ENCODE measurements at regions not wholly inside any gene's neighbourhood (a gene's known extent, or its start where the extent isn't known, plus 50 kb on each side); places are given as distances from the start of the nearest gene placed in this dataset.

- H3K9me3 ChIP-seq, result no peaks in the 10 kb centered on the region
- H4K20me1 ChIP-seq, result no peaks in the 10 kb centered on the region
- no peaks in the 10 kb centered on the region for H3K4me1 ChIP-seq
- no peak overlapping the region for H3K27ac ChIP-seq
- no peak overlapping the region for H3K4me3 ChIP-seq
- no peak overlapping the region for H3K4me2 ChIP-seq
- no peak overlapping the region for H3K9ac ChIP-seq
- no peak for TF ChIP-seq Cebpa-rat (IDR thresholded peaks at IDR 0.05)
- H3K27me3 ChIP-seq, result no peaks in the 10 kb centered on the region
- no peaks in the 10 kb centered on the region for H3K36me3 ChIP-seq
These were observed 112.3 kb upstream of the BANK1 start for GRCh38 chr4:101678180-101678579.

GRCh38 chr4:101670897-101671296 is 119.6 kb upstream of the BANK1 start:
- Histone ChIP-seq H3K4me2 (no peak overlapping the region), H3K27me3 (no peaks in the 10 kb centered on the region), H3K4me1 (no peaks in the 10 kb centered on the region), H3K36me3 (no peaks in the 10 kb centered on the region), H3K4me3 (no peak overlapping the region), H3K9ac (no peak overlapping the region), H3K27ac (no peak overlapping the region), H4K20me1 (no peaks in the 10 kb centered on the region), H3K9me3 (no peaks in the 10 kb centered on the region)
- no peak for TF ChIP-seq Cebpa-rat (IDR thresholded peaks at IDR 0.05)

- Histone ChIP-seq H3K4me3 (no peak overlapping the region), H4K20me1 (no peaks in the 10 kb centered on the region), H3K9ac (no peak overlapping the region), H3K27ac (no peak overlapping the region), H3K36me3 (no peaks in the 10 kb centered on the region), H3K4me2 (no peak overlapping the region), H3K4me1 (no peaks in the 10 kb centered on the region), H3K9me3 (no peaks in the 10 kb centered on the region), H3K27me3 (no peaks in the 10 kb centered on the region)
- TF ChIP-seq Cebpa-rat (IDR thresholded peaks at IDR 0.05), result no peak
These were observed 120.2 kb upstream of the BANK1 start for GRCh38 chr4:101670370-101670769.

- Histone ChIP-seq H3K4me2 (no peak overlapping the region), H3K4me1 (no peaks in the 10 kb centered on the region), H3K36me3 (no peaks in the 10 kb centered on the region), H3K9me3 (no peaks in the 10 kb centered on the region), H3K9ac (no peak overlapping the region), H3K27ac (no peak overlapping the region), H4K20me1 (no peaks in the 10 kb centered on the region), H3K4me3 (no peak overlapping the region), H3K27me3 (no peaks in the 10 kb centered on the region)
- TF ChIP-seq Cebpa-rat (IDR thresholded peaks at IDR 0.05), result no peak
These were observed 120.7 kb upstream of the BANK1 start for GRCh38 chr4:101669832-101670188.

GRCh38 chr4:101669138-101669831 is 121.2 kb upstream of the BANK1 start:
- Histone ChIP-seq H3K36me3 (no peaks in the 10 kb centered on the region), H3K4me1 (no peaks in the 10 kb centered on the region), H3K27me3 (no peaks in the 10 kb centered on the region), H3K4me3 (no peak overlapping the region), H4K20me1 (no peaks in the 10 kb centered on the region), H3K27ac (no peak overlapping the region), H3K4me2 (no peak overlapping the region), H3K9ac (no peak overlapping the region), H3K9me3 (no peaks in the 10 kb centered on the region)
- no peak for TF ChIP-seq Cebpa-rat (IDR thresholded peaks at IDR 0.05)

GRCh38 chr4:101667348-101667747 is 123.2 kb upstream of the BANK1 start:
- H3K4me2 ChIP-seq, result no peak overlapping the region
- H4K20me1 ChIP-seq, result no peaks in the 10 kb centered on the region
- H3K36me3 ChIP-seq, result no peaks in the 10 kb centered on the region
- H3K27ac ChIP-seq, result no peak overlapping the region
- no peak overlapping the region for H3K4me3 ChIP-seq
- no peaks in the 10 kb centered on the region for H3K27me3 ChIP-seq
- no peak overlapping the region for H3K9ac ChIP-seq
- H3K4me1 ChIP-seq, result no peaks in the 10 kb centered on the region
- no peak for TF ChIP-seq Cebpa-rat (IDR thresholded peaks at IDR 0.05)
- H3K9me3 ChIP-seq, result no peaks in the 10 kb centered on the region

GRCh38 chr4:101660607-101661006 is 129.9 kb upstream of the BANK1 start:
- H3K9me3 ChIP-seq, result no peaks in the 10 kb centered on the region
- H3K4me1 ChIP-seq, result no peaks in the 10 kb centered on the region
- H3K4me2 ChIP-seq, result no peak overlapping the region
- H3K36me3 ChIP-seq, result no peaks in the 10 kb centered on the region
- H4K20me1 ChIP-seq, result no peaks in the 10 kb centered on the region
- TF ChIP-seq Cebpa-rat (IDR thresholded peaks at IDR 0.05), result no peak
- H3K27ac ChIP-seq, result no peak overlapping the region
- no peak overlapping the region for H3K9ac ChIP-seq
- no peak overlapping the region for H3K4me3 ChIP-seq
- no peaks in the 10 kb centered on the region for H3K27me3 ChIP-seq

- Histone ChIP-seq H3K4me3 (no peak overlapping the region), H3K36me3 (no peaks in the 10 kb centered on the region), H3K9me3 (no peaks in the 10 kb centered on the region), H3K4me1 (no peaks in the 10 kb centered on the region), H3K9ac (no peak overlapping the region), H3K27me3 (no peaks in the 10 kb centered on the region), H4K20me1 (no peaks in the 10 kb centered on the region), H3K27ac (no peak overlapping the region), H3K4me2 (no peak overlapping the region)
- TF ChIP-seq Cebpa-rat (IDR thresholded peaks at IDR 0.05), result no peak
These were observed 134.7 kb upstream of the BANK1 start for GRCh38 chr4:101655857-101656256.

GRCh38 chr4:101655005-101655404 is 135.5 kb upstream of the BANK1 start:
- H4K20me1 ChIP-seq, result no peaks in the 10 kb centered on the region
- H3K27me3 ChIP-seq, result no peaks in the 10 kb centered on the region
- no peak overlapping the region for H3K4me3 ChIP-seq
- no peak for TF ChIP-seq Cebpa-rat (IDR thresholded peaks at IDR 0.05)
- no peaks in the 10 kb centered on the region for H3K36me3 ChIP-seq
- H3K9ac ChIP-seq, result no peak overlapping the region
- no peaks in the 10 kb centered on the region for H3K4me1 ChIP-seq
- H3K9me3 ChIP-seq, result no peaks in the 10 kb centered on the region
- no peak overlapping the region for H3K27ac ChIP-seq
- no peak overlapping the region for H3K4me2 ChIP-seq

GRCh38 chr4:101651778-101652177 is 138.8 kb upstream of the BANK1 start:
- Histone ChIP-seq H3K9ac (no peak overlapping the region), H3K36me3 (no peaks in the 10 kb centered on the region), H3K27me3 (no peaks in the 10 kb centered on the region), H3K9me3 (no peaks in the 10 kb centered on the region), H3K27ac (no peak overlapping the region), H4K20me1 (no peaks in the 10 kb centered on the region), H3K4me3 (no peak overlapping the region), H3K4me1 (no peaks in the 10 kb centered on the region), H3K4me2 (no peak overlapping the region)
- no peak for TF ChIP-seq Cebpa-rat (IDR thresholded peaks at IDR 0.05)

All from BLaER1 (cell line).